H4 (cell line): ENCODE measurements at regions not wholly inside any gene's neighbourhood (a gene's known extent, or its start where the extent isn't known, plus 50 kb on each side); places are given as distances from the start of the nearest gene placed in this dataset.
"Not testable (repeated sequence)": the region's sequence is repeated elsewhere in the genome, so short reads cannot be mapped to it uniquely, and the experiment has no call there.

Experiments
- DNase-seq: peaks from one replicate; pipeline ENCODE4 v3.0.0-alpha.2; 2015; ENCODE audit warnings: low spot score

- DNase-seq: peak; percentile 8
Observed at GRCh38 chr13:22740264-22740663, 440.5 kb upstream of the SGCG start.

DNA sequence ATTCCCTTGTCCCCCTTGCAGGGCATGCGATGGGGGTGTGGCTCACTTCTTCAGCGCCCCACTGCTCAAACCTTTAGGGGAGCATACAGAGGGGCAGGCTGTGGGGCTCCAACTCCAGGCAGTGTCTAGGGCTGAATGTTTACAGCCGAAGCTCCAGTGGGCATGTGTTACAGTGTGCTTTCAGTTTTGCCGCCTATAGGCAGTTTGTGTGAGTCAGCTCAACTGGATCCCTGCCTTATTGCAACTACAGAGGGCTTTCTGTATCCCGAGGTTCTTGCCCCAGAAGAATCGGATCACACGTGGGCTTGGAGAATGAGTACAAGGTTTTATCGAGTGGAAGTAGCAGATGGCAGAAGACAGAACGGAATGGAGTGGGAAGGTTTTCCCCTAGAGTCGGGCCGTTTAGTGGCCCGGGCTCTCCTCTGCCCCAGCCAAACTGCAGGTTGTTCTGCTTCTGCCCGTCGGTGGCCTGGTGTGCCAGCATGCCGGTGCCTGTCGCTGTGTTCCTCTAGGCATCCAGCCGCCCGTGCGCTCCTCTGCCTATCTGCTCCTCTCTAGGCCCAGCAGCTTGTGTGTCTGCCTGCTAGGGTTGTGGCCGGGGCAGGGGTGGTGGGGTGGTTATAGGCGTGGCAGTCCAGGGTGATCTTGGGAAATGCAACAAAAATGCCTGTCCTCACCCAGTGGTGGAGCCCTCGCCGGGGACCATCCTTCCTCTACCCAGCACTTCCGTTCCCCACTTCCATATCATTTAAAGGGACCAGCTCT lies 435.9 kb upstream of the SGCG start:
- peak; percentile 52 for DNase-seq

- no peak for DNase-seq
Observed at GRCh38 chr13:22748866-22749577, 431.8 kb upstream of the SGCG start.

GRCh38 chr13:22749626-22750025 lies 431.2 kb upstream of the SGCG start:
- no peak for DNase-seq

GRCh38 chr13:22757530-22758120 lies 423.2 kb upstream of the SGCG start:
- DNase-seq: peak; percentile 8

DNA sequence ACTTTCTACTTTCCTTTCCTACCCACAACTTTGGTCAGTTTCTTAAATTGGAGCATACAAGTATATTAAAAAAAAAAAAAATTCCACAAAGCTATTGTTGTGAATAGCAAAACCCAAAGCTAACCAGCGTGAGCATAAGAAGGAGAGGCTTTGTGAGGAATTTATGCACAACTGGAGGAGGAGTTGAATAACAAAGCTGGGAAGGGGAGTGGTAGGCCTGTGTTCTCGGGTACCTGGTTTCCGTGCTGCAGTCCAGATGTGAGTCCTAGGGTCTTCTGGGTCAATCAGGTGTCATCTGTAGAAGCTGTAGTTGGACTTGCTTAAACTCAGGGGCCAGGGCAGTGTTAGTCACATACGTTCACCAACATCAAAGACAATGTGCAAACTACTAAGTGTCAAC lies 422.5 kb upstream of the SGCG start:
- DNase-seq: no peak

DNA sequence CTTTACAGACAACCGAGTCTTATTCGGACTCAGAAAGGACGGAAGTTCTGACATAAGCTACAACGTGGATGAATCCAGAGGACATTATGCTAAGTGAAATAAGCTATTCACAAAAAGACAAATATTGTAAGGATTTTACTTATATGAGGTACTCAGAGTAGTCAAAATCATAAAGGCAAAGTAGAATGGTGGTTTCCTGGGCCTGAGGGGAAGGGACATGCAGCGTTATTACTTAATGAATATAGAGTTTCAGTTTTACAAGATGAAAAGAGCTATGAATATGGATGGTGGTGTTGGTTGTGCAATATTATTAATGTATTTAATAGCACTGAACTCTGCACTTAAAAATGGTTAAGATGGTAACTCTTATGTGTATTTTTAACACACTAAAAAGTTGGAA lies 419.1 kb upstream of the SGCG start:
- no peak for DNase-seq

DNA sequence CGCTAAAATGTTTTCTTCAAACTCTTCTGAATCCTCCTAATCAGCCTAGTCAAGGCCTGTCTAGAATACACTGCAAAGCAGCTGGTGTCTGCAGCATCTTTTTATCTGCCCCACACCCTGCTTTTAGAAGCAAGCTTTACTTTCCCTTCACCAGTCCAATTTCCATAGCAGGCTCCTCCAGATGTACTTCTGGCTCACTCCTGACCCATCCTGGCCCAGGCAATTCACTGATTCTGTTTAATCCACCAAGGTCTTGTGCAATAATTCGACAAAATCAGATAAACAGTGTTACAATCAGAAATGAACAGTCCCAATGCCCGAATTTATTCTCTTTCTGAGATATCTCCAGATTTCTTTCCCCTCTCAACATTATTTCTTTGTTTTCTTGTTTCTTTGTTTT lies 415.2 kb upstream of the SGCG start:
- DNase-seq: no peak

DNA sequence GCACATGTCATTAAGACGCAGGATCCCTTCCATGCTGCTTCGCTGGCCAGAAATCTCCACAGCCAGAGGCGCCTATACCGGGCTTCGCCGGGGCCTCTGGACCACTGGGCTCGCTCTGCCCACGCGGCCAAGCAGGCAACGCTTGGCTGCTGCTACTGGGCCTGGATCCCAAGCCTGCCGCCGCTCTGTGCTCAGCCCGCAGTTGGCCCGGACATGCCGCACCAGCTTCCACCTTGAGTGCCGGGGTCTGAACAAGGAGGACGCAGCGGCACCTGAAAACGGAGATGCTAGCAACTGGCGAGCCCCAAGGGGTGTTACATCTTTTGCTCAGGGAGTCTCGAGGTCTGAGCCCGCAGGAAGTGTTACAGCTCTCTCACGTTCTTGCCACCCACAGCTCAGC lies 409.9 kb upstream of the SGCG start:
- no peak for DNase-seq

DNA sequence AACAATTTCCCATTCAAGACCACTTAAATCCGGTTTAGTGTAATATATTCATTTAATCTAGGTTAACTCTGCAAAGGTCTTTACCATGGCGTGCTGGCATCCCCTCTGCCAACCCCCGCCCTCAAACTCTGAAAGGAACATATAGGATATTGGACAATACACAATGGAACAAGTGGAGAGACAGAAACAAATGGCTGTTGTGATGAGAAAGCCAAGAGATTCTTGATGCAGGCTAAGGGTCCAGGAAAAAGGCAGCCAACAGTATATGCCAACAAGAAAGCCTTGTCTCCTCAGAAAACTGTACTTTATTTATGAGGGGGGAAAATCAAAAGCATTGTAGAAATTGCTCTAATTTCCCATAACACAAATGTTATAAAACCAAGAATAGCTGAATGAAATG lies 407.3 kb upstream of the SGCG start:
- DNase-seq: no peak

DNA sequence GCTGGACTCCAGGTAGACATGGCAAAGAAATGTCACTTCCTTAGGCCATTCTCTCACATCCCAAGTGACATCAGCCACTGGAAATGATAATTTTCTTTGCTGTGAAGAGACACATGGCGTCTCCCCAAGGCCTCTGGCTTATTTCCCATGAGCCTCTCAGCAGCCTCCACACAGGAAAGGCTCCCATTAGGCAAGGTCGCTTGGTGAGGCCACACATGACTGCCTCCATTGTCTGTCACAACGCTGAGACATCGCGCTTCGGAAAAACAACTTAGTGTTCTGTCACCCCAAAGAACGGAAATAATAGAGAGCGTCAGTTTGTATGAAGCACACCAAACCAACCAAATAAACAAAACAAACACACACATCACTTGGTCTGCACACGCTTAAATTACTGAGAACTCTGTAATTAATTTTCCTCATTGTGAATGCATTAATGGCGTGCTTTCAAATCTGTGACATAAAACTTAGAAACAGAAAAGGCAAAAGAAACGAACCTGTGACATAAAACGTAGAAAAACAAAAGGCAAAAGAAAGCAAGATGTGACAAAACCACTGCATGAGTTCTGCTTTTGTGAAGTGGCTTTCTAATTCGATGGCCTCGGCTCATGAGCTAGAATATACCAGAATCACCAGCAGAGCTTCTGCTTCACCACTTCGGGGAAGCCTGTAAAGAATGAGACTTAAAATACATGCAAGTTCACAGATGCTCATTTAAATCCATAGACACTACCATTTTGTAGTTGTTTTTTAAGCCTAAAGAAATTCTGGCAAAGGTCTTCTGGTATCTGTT lies 404.2 kb upstream of the SGCG start:
- DNase-seq: no peak

DNA sequence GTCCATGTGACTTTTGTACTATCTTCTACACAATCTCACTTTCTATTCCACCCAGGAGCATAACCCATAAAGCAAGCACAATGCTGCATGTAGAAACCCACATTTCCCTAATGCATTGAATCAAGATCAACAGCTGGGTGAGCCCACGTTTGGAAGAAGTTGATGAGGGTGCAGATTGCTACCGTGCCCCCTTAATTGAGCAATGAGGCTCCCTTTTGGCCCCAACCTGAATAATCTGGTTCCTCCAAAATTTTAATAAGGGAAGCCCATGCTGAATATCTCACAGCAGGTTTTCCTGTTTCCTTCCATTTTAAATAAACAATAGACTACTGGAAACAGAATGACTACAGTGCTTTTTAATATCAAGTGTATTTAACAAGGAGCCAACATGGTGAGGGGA lies 403.6 kb upstream of the SGCG start:
- no peak for DNase-seq

DNA sequence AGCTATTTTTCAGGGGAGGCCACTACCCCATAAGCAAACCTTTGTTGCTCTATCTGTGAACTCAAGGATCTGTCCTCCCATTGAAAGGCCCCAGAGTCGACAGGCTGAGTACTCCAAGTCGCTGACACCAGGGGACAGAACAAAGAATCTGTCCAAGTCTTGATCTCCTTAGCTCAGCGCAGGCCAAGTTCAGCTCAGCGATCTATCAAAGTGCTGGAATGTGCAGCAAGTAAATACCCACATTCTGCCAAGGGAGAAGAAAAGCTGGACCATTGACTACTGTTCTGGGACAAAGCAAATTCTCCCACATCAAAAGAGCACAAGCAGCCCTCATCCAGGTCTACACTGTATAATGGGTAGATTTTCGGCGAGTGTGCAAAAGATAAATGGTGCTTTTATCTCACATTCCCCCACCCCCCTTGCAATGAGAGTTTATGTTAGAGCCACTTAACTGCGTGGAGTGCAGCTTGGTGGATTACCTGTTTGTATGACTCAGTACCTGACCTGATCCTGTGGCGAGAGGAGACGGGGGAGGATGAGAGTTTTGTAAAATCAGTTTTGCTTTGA lies 391.7 kb upstream of the SGCG start:
- no peak for DNase-seq

DNA sequence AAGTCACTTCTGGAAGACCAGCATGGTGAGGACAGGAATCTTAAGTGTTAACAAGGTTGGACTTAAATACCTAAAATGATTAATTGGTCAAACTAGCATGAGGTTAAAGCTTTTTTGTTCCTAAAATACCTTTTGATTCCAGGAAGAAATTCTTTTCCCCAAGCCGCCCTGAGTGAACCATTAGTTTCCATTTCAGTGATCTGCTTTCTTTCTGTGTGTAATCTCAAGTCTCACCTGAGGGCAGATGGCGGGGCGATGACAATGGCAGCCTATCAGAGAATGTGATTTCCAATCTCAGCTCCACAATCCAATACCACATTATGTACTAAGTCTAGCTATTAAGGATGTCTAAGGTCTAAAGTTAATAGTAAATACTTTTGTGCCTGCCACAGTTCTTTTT lies 390.9 kb upstream of the SGCG start:
- no peak for DNase-seq

- DNase-seq: peak; percentile 38
Observed at GRCh38 chr13:22793598-22794134, 387.1 kb upstream of the SGCG start.

- DNase-seq: peak; percentile 8
Observed at GRCh38 chr13:22800526-22801401, 380.0 kb upstream of the SGCG start.

GRCh38 chr13:22801402-22802003 lies 379.3 kb upstream of the SGCG start:
- DNase-seq: no peak

- DNase-seq: no peak
Observed at GRCh38 chr13:22812793-22813192, 368.0 kb upstream of the SGCG start.

- not testable (repeated sequence) for DNase-seq
Observed at GRCh38 chr13:22813531-22814377, 367.0 kb upstream of the SGCG start.
